NT2/D1 (cell line): ENCODE measurements at regions not wholly inside any gene's neighbourhood (a gene's known extent, or its start where the extent isn't known, plus 50 kb on each side); places are given as distances from the start of the nearest gene placed in this dataset.

Experiments used
- SUZ12 ChIP-seq: IDR thresholded peaks from 2 replicates; pipeline ENCODE4 v1.6.1; 2011; ENCODE audit not compliant: insufficient read length, insufficient read depth; ENCODE audit errors: extremely low read depth
- YY1 ChIP-seq: IDR thresholded peaks from 2 replicates; pipeline ENCODE4 v1.6.1; 2011; ENCODE audit not compliant: insufficient read length, insufficient read depth
- ZNF274 ChIP-seq: IDR thresholded peaks from 2 replicates; pipeline ENCODE4 v1.6.1; 2011; ENCODE audit warnings: mild to moderate bottlenecking, low read depth, low read length

- no peak for TF ChIP-seq ZNF274
- no peak for TF ChIP-seq YY1
- no peak for TF ChIP-seq SUZ12
These were observed 66.1 kb downstream of the RBMXL2 start for GRCh38 chr11:7154881-7155361.
